GM12878 (cell line): ENCODE measurements at regions not wholly inside any gene's neighbourhood (a gene's known extent, or its start where the extent isn't known, plus 50 kb on each side); places are given as distances from the start of the nearest gene placed in this dataset.

Experiments
- ATAC-seq: fragments of 200-7000 bp; cut with Tn5 transposase; 3 replicates; pipeline ENCODE4 v1.9.1; 2020; ENCODE audit warnings: mild to moderate bottlenecking, moderate library complexity
- BruUV-seq: library from RNA; stranded (reverse); fragments of 400-500 nt; replicated peaks from 2 replicates; lab custom pipeline; 2021; lab: Mats Ljungman, UMichigan
- CTCF ChIA-PET: fragments of 300-600 bp; sonication (Branson Sonifier 250); formaldehyde crosslinking; extraction: SDS; loops from one replicate; lab custom pipeline; 2021; ENCODE audit warnings: inconsistent platforms; lab: Yijun Ruan, JAX
- POLR2A ChIA-PET: fragments of 350-600 bp; formaldehyde crosslinking; extraction: SDS; loops from one replicate; lab custom pipeline; 2021; ENCODE audit warnings: inconsistent platforms; lab: Charles Lee
- RAD21 ChIA-PET: fragments of 300-600 bp; sonication (Branson Sonifier 250); formaldehyde crosslinking; loops from one replicate; lab custom pipeline; 2023; ENCODE audit warnings: antibody characterized with exemption; ENCODE audit not compliant: unreplicated experiment; lab: Charles Lee
- SMC1A ChIA-PET: fragments of 300-600 bp; sonication (Branson Sonifier 250); formaldehyde crosslinking; loops from one replicate; lab custom pipeline; 2023; ENCODE audit not compliant: unreplicated experiment, uncharacterized antibody; lab: Charles Lee
- DNase-seq: peaks from one replicate; pipeline ENCODE4 v3.0.0-alpha.2; 2011; ENCODE audit warnings: low read depth, low spot score
- FAIRE-seq: peaks from 3 replicates; lab custom pipeline; 2011; peaks lifted over from hg19 to GRCh38; lab: Jason Lieb, UNC
- H2AFZ ChIP-seq: 2 replicates; pipeline ENCODE4 v1.6.0; 2011; ENCODE audit warnings: low read depth, low read length, control low read depth; ENCODE audit not compliant: control insufficient read depth
- H3K27ac ChIP-seq: 2 replicates; pipeline ENCODE4 v1.5.1; 2011; ENCODE audit warnings: control low read depth; ENCODE audit not compliant: control insufficient read depth, insufficient read depth
- H3K27me3 ChIP-seq, 2 experiments: replicated peaks in 1 of 2; 2 replicates each; pipeline versions ENCODE4 v1.6.0 to v1.6.1; 2011; ENCODE audit warnings: low read length in 1 of 2; ENCODE audit not compliant: control insufficient read depth in 2 of 2, insufficient read depth in 2 of 2
- H3K36me3 ChIP-seq, 2 experiments: 2 replicates each; pipeline ENCODE4 v1.5.1; 2011; ENCODE audit warnings: low read length in 1 of 2; ENCODE audit not compliant: control insufficient read depth in 2 of 2, insufficient read depth in 2 of 2
- H3K4me1 ChIP-seq: 2 replicates; pipeline ENCODE4 v1.6.1; 2011; ENCODE audit warnings: mild to moderate bottlenecking, low read length, moderate library complexity, mixed read lengths; ENCODE audit not compliant: control insufficient read depth, insufficient read depth
- H3K4me2 ChIP-seq: 2 replicates; pipeline ENCODE4 v1.6.0; 2011; ENCODE audit warnings: control low read depth; ENCODE audit not compliant: control insufficient read depth, insufficient read depth
- H3K4me3 ChIP-seq: fragments of 200-600 bp; sonication (generic); 2 replicates; pipeline ENCODE4 v1.5.1; 2016
- H3K79me2 ChIP-seq: 2 replicates; pipeline ENCODE4 v1.6.0; 2011; ENCODE audit warnings: low read length; ENCODE audit not compliant: control insufficient read depth, insufficient read depth
- H3K9ac ChIP-seq: 2 replicates; pipeline ENCODE4 v1.8.0; 2011; ENCODE audit warnings: low read length, control low read depth, mixed read lengths; ENCODE audit not compliant: control insufficient read depth, insufficient read depth
- H3K9me3 ChIP-seq: replicated peaks from 3 replicates; pipeline ENCODE4 v1.5.1; 2011; ENCODE audit warnings: mild to moderate bottlenecking, low read length; ENCODE audit not compliant: control insufficient read depth, insufficient read depth
- H4K20me1 ChIP-seq: 2 replicates; pipeline ENCODE4 v1.6.0; 2011; ENCODE audit not compliant: control insufficient read depth, insufficient read depth
- CTCF ChIP-seq, 3 experiments: IDR thresholded peaks in 2 of 3; conservative IDR thresholded peaks in 1 of 3; 2 replicates each; pipeline ENCODE4 v1.5.1; 2011; ENCODE audit warnings: low read depth in 3 of 3, low read length in 3 of 3, mild to moderate bottlenecking in 3 of 3, control low read depth in 2 of 3, moderate library complexity in 2 of 3, inconsistent platforms in 1 of 3, mixed read lengths in 1 of 3; ENCODE audit not compliant: control insufficient read depth in 2 of 3, insufficient read depth in 1 of 3; ENCODE audit errors: extremely low read depth in 1 of 3
- JUNB ChIP-seq: IDR thresholded peaks from 2 replicates; pipeline ENCODE4 v1.6.1; 2016; ENCODE audit warnings: antibody characterized with exemption, mild to moderate bottlenecking
- NR2C1 ChIP-seq: fragments of 450-650 bp; IDR thresholded peaks from 2 replicates; pipeline ENCODE4 v1.6.1; 2017; ENCODE audit warnings: antibody characterized with exemption, mild to moderate bottlenecking, moderate library complexity
- RELA ChIP-seq: fragments of 450-650 bp; IDR thresholded peaks from 2 replicates; pipeline ENCODE4 v1.8.0; 2014; ENCODE audit warnings: borderline replicate concordance; ENCODE audit not compliant: partially characterized antibody
- ZNF24 ChIP-seq: fragments of 450-650 bp; IDR thresholded peaks from 2 replicates; pipeline ENCODE4 v1.6.1; 2017; ENCODE audit warnings: antibody characterized with exemption, mild to moderate bottlenecking
- ZNF622 ChIP-seq: fragments of 450-650 bp; IDR thresholded peaks from 2 replicates; pipeline ENCODE4 v1.6.1; 2017; ENCODE audit warnings: mild to moderate bottlenecking, inconsistent platforms
- WGBS: methylation state at CpG from one replicate; pipeline ENCODE4 v1.1.6; 2016; ENCODE audit warnings: low lambda C conversion rate; ENCODE audit not compliant: insufficient replicate concordance, insufficient coverage; ENCODE audit errors: missing lambda C conversion rate; 5-methylcytosine and 5-hydroxymethylcytosine counted together
- in situ Hi-C: fragments of 300-500 bp; cut with MboI; formaldehyde crosslinking; loops from 9 replicates; pipeline ENCODE4 v1.14.3; 2018; ENCODE audit warnings: mixed read lengths
- intact Hi-C: fragments of 100-400 bp; cut with micrococcal nuclease; formaldehyde crosslinking; loops from one replicate; pipeline ENCODE4 v1.14.2; 2022; ENCODE audit not compliant: unreplicated experiment

GRCh38 chr2:122105171-122105876 lies 349.9 kb downstream of the TSN start:
- DNase-seq (no peak), FAIRE-seq (no peak), ATAC-seq (no peak)
- POLR2A ChIA-PET: no interaction called here
- Histone ChIP-seq H3K9ac (no peak overlapping the region), H3K79me2 (no peaks in the 10 kb centered on the region), H4K20me1 (no peaks in the 10 kb centered on the region), H2AFZ (no peak overlapping the region), H3K36me3 (no peaks in the 10 kb centered on the region), H3K27ac (no peak overlapping the region), H3K4me3 (no peak overlapping the region), H3K27me3 (no peaks in the 10 kb centered on the region; a peak in 1 of 4 replicates), H3K4me2 (no peak overlapping the region), H3K4me1 (no peaks in the 10 kb centered on the region), H3K9me3 (no peaks in the 10 kb centered on the region)
- WGBS: 0% methylated on average over 2 of the region's 2 CpGs
- intact Hi-C loops (no loop called here), in situ Hi-C loops (no loop called here)
- no TSS peak for BruUV-seq
- TF ChIP-seq NR2C1 (no peak), ZNF24 (no peak), CTCF (IDR thresholded peaks at IDR 0.05 in 2 of 3, conservative IDR thresholded peaks at IDR 0.05 in 1 of 3; ENCODE audit: control insufficient read depth in 2 of 3, extremely low read depth in 1 of 3, insufficient read depth in 1 of 3, low read depth in 3 of 3, low read length in 3 of 3) (no peak), ZNF622 (no peak), JUNB (no peak), RELA (no peak)
- RAD21 ChIA-PET: no interaction called here
- SMC1A ChIA-PET: no interaction called here
- CTCF ChIA-PET: interaction anchor here (0.6 kb wide), 1 partner anchor 936 kb away, joined by 4 read pairs; no protein-coding TSS in a partner anchor
